ENCODE measurements at regions not wholly inside any gene's neighbourhood (a gene's known extent, or its start where the extent isn't known, plus 50 kb on each side); places are given as distances from the start of the nearest gene placed in this dataset.

DNA sequence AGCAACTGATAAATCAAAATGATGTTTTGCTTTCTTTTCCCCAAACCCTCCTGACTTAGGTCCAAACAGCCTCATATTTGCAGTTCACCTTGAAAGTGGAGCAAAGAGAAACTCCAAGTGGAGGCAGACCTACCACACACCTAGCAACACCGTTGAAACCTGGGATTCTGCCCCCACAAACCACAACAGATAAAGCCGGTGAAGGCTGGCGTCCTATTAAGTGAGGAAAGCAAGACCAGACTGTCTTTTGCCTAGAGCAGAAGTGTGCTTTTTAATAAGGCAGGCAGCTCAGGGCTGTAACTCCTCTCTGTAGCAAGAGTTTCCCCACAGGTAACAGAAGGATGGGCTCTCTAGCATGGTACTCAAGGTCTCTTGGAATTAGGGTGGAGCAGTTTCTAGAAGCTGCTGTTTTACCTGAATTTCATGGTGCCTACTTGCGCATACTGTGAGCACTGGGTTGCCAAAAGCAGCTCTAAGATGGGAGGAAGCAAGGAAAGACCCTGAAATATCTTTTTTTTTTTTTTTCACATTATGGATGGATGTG is 336.9 kb downstream of the BCL11A start:
- TF ChIP-seq, protein P1, sequence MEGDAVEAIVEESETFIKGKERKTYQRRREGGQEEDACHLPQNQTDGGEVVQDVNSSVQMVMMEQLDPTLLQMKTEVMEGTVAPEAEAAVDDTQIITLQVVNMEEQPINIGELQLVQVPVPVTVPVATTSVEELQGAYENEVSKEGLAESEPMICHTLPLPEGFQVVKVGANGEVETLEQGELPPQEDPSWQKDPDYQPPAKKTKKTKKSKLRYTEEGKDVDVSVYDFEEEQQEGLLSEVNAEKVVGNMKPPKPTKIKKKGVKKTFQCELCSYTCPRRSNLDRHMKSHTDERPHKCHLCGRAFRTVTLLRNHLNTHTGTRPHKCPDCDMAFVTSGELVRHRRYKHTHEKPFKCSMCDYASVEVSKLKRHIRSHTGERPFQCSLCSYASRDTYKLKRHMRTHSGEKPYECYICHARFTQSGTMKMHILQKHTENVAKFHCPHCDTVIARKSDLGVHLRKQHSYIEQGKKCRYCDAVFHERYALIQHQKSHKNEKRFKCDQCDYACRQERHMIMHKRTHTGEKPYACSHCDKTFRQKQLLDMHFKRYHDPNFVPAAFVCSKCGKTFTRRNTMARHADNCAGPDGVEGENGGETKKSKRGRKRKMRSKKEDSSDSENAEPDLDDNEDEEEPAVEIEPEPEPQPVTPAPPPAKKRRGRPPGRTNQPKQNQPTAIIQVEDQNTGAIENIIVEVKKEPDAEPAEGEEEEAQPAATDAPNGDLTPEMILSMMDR (IDR thresholded peaks at IDR 0.05), result no peak
- no peak for TF ChIP-seq POLR2AphosphoS5 (IDR thresholded peaks at IDR 0.05)

Measured in transverse colon (tissue), 4 donors.